GM12878 (cell line): ENCODE measurements at regions not wholly inside any gene's neighbourhood (a gene's known extent, or its start where the extent isn't known, plus 50 kb on each side); places are given as distances from the start of the nearest gene placed in this dataset.

Experiments
- ATAC-seq: fragments of 200-7000 bp; cut with Tn5 transposase; 3 replicates; pipeline ENCODE4 v1.9.1; 2020; ENCODE audit warnings: mild to moderate bottlenecking, moderate library complexity
- BruUV-seq: library from RNA; stranded (reverse); fragments of 400-500 nt; replicated peaks from 2 replicates; lab custom pipeline; 2021; lab: Mats Ljungman, UMichigan
- CTCF ChIA-PET: fragments of 300-600 bp; sonication (Branson Sonifier 250); formaldehyde crosslinking; extraction: SDS; loops from one replicate; lab custom pipeline; 2021; ENCODE audit warnings: inconsistent platforms; lab: Yijun Ruan, JAX
- POLR2A ChIA-PET: fragments of 350-600 bp; formaldehyde crosslinking; extraction: SDS; loops from one replicate; lab custom pipeline; 2021; ENCODE audit warnings: inconsistent platforms; lab: Charles Lee
- RAD21 ChIA-PET: fragments of 300-600 bp; sonication (Branson Sonifier 250); formaldehyde crosslinking; loops from one replicate; lab custom pipeline; 2023; ENCODE audit warnings: antibody characterized with exemption; ENCODE audit not compliant: unreplicated experiment; lab: Charles Lee
- SMC1A ChIA-PET: fragments of 300-600 bp; sonication (Branson Sonifier 250); formaldehyde crosslinking; loops from one replicate; lab custom pipeline; 2023; ENCODE audit not compliant: unreplicated experiment, uncharacterized antibody; lab: Charles Lee
- DNase-seq: peaks from one replicate; pipeline ENCODE4 v3.0.0-alpha.2; 2011; ENCODE audit warnings: low read depth, low spot score
- FAIRE-seq: peaks from 3 replicates; lab custom pipeline; 2011; peaks lifted over from hg19 to GRCh38; lab: Jason Lieb, UNC
- H2AFZ ChIP-seq: 2 replicates; pipeline ENCODE4 v1.6.0; 2011; ENCODE audit warnings: low read depth, low read length, control low read depth; ENCODE audit not compliant: control insufficient read depth
- H3K27ac ChIP-seq: 2 replicates; pipeline ENCODE4 v1.5.1; 2011; ENCODE audit warnings: control low read depth; ENCODE audit not compliant: control insufficient read depth, insufficient read depth
- H3K27me3 ChIP-seq, 2 experiments: replicated peaks in 1 of 2; 2 replicates each; pipeline versions ENCODE4 v1.6.0 to v1.6.1; 2011; ENCODE audit warnings: low read length in 1 of 2; ENCODE audit not compliant: control insufficient read depth in 2 of 2, insufficient read depth in 2 of 2
- H3K36me3 ChIP-seq, 2 experiments: 2 replicates each; pipeline ENCODE4 v1.5.1; 2011; ENCODE audit warnings: low read length in 1 of 2; ENCODE audit not compliant: control insufficient read depth in 2 of 2, insufficient read depth in 2 of 2
- H3K4me1 ChIP-seq: 2 replicates; pipeline ENCODE4 v1.6.1; 2011; ENCODE audit warnings: mild to moderate bottlenecking, low read length, moderate library complexity, mixed read lengths; ENCODE audit not compliant: control insufficient read depth, insufficient read depth
- H3K4me2 ChIP-seq: 2 replicates; pipeline ENCODE4 v1.6.0; 2011; ENCODE audit warnings: control low read depth; ENCODE audit not compliant: control insufficient read depth, insufficient read depth
- H3K4me3 ChIP-seq: fragments of 200-600 bp; sonication (generic); 2 replicates; pipeline ENCODE4 v1.5.1; 2016
- H3K79me2 ChIP-seq: 2 replicates; pipeline ENCODE4 v1.6.0; 2011; ENCODE audit warnings: low read length; ENCODE audit not compliant: control insufficient read depth, insufficient read depth
- H3K9ac ChIP-seq: 2 replicates; pipeline ENCODE4 v1.8.0; 2011; ENCODE audit warnings: low read length, control low read depth, mixed read lengths; ENCODE audit not compliant: control insufficient read depth, insufficient read depth
- H3K9me3 ChIP-seq: replicated peaks from 3 replicates; pipeline ENCODE4 v1.5.1; 2011; ENCODE audit warnings: mild to moderate bottlenecking, low read length; ENCODE audit not compliant: control insufficient read depth, insufficient read depth
- H4K20me1 ChIP-seq: 2 replicates; pipeline ENCODE4 v1.6.0; 2011; ENCODE audit not compliant: control insufficient read depth, insufficient read depth
- CHD4 ChIP-seq: fragments of 200-600 bp; sonication (generic); IDR thresholded peaks from 2 replicates; pipeline ENCODE4 v1.6.1; 2016; ENCODE audit warnings: mild to moderate bottlenecking
- DPF2 ChIP-seq: fragments of 450-650 bp; IDR thresholded peaks from 2 replicates; pipeline ENCODE4 v1.6.1; 2017; ENCODE audit warnings: mild to moderate bottlenecking
- FOXK2 ChIP-seq: fragments of 450-650 bp; IDR thresholded peaks from 2 replicates; pipeline ENCODE4 v1.6.1; 2017; ENCODE audit warnings: mild to moderate bottlenecking, moderate library complexity
- MEF2A ChIP-seq: IDR thresholded peaks from 2 replicates; pipeline ENCODE4 v1.6.1; 2011; ENCODE audit warnings: low read depth, mild to moderate bottlenecking, low read length, moderate library complexity; ENCODE audit not compliant: insufficient read depth
- SMAD5 ChIP-seq: IDR thresholded peaks from 2 replicates; pipeline ENCODE4 v1.6.1; 2016; ENCODE audit warnings: antibody characterized with exemption, low read depth
- TAF1 ChIP-seq: IDR thresholded peaks from 2 replicates; pipeline ENCODE4 v1.6.1; 2011; ENCODE audit warnings: mild to moderate bottlenecking, low read depth, low read length, borderline replicate concordance
- in situ Hi-C: fragments of 300-500 bp; cut with MboI; formaldehyde crosslinking; loops from 9 replicates; pipeline ENCODE4 v1.14.3; 2018; ENCODE audit warnings: mixed read lengths
- intact Hi-C: fragments of 100-400 bp; cut with micrococcal nuclease; formaldehyde crosslinking; loops from one replicate; pipeline ENCODE4 v1.14.2; 2022; ENCODE audit not compliant: unreplicated experiment
- TF ChIP-seq, protein P1 (sequence below): fragments of 450-650 bp; IDR thresholded peaks from 2 replicates; pipeline ENCODE4 v1.6.1; 2014; ENCODE audit warnings: mild to moderate bottlenecking
- TF ChIP-seq, protein P2 (sequence below): IDR thresholded peaks from 2 replicates; pipeline ENCODE4 v1.6.1; 2011; ENCODE audit warnings: mild to moderate bottlenecking, low read depth, low read length, moderate library complexity; ENCODE audit not compliant: insufficient replicate concordance
- TF ChIP-seq, protein P3 (sequence below): fragments of 450-650 bp; IDR thresholded peaks from 2 replicates; pipeline ENCODE4 v1.6.1; 2018; ENCODE audit warnings: borderline replicate concordance, mild to moderate bottlenecking; ENCODE audit not compliant: partially characterized antibody
- TF ChIP-seq, protein P4 (sequence below): fragments of 450-650 bp; formaldehyde crosslinking; IDR thresholded peaks from 2 replicates; pipeline ENCODE4 v1.5.0; 2022; ENCODE audit warnings: mild to moderate bottlenecking, missing genetic modification characterization

DNA sequence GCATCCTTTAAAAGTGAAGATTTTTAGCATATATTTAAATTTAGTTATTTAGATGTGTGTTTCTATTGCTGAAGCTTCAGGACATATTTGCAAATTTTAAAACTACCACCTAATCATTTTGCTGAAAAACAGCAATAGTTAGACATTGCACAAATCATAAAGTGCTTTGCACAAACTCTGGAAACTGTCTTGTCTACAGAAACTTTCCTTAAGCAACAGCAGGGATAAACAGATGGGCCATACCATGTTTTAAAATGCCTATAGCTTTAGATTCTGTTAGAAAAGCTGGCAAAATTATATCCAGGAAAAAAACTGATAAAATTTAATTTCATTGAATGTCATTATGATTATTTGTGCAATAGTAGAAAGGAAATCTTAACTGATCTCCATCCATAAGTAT, 1313.9 kb upstream of the ACVR2A start:
- ChIA-PET CTCF (no interaction called here), RAD21 (no interaction called here), SMC1A (interaction anchor here (1.0 kb wide), 2 partner anchors 11 to 17 kb away, joined by 3 to 4 read pairs; no protein-coding TSS in a partner anchor), POLR2A (no interaction called here)
- H3K36me3 ChIP-seq: no peaks in the 10 kb centered on the region
- intact Hi-C loops: no loop called here
- no peaks in the 10 kb centered on the region for H3K9me3 ChIP-seq
- in situ Hi-C loops: no loop called here
- H3K4me2 ChIP-seq: no peak overlapping the region
- no peaks in the 10 kb centered on the region for H3K27me3 ChIP-seq
- no peak for ATAC-seq
- H3K4me3 ChIP-seq: no peak overlapping the region
- H2AFZ ChIP-seq: no peak overlapping the region
- H3K9ac ChIP-seq: no peak overlapping the region
- no peak for DNase-seq
- BruUV-seq: no TSS peak
- no peaks in the 10 kb centered on the region for H3K4me1 ChIP-seq
- H3K27ac ChIP-seq: no peak overlapping the region
- TF ChIP-seq, protein P1, sequence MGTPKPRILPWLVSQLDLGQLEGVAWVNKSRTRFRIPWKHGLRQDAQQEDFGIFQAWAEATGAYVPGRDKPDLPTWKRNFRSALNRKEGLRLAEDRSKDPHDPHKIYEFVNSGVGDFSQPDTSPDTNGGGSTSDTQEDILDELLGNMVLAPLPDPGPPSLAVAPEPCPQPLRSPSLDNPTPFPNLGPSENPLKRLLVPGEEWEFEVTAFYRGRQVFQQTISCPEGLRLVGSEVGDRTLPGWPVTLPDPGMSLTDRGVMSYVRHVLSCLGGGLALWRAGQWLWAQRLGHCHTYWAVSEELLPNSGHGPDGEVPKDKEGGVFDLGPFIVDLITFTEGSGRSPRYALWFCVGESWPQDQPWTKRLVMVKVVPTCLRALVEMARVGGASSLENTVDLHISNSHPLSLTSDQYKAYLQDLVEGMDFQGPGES: no peak
- TF ChIP-seq DPF2: no peak
- no peak for TF ChIP-seq TAF1
- TF ChIP-seq, protein P2, sequence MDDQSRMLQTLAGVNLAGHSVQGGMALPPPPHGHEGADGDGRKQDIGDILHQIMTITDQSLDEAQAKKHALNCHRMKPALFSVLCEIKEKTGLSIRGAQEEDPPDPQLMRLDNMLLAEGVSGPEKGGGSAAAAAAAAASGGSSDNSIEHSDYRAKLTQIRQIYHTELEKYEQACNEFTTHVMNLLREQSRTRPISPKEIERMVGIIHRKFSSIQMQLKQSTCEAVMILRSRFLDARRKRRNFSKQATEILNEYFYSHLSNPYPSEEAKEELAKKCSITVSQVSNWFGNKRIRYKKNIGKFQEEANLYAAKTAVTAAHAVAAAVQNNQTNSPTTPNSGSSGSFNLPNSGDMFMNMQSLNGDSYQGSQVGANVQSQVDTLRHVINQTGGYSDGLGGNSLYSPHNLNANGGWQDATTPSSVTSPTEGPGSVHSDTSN: no peak
- TF ChIP-seq, protein P3, sequence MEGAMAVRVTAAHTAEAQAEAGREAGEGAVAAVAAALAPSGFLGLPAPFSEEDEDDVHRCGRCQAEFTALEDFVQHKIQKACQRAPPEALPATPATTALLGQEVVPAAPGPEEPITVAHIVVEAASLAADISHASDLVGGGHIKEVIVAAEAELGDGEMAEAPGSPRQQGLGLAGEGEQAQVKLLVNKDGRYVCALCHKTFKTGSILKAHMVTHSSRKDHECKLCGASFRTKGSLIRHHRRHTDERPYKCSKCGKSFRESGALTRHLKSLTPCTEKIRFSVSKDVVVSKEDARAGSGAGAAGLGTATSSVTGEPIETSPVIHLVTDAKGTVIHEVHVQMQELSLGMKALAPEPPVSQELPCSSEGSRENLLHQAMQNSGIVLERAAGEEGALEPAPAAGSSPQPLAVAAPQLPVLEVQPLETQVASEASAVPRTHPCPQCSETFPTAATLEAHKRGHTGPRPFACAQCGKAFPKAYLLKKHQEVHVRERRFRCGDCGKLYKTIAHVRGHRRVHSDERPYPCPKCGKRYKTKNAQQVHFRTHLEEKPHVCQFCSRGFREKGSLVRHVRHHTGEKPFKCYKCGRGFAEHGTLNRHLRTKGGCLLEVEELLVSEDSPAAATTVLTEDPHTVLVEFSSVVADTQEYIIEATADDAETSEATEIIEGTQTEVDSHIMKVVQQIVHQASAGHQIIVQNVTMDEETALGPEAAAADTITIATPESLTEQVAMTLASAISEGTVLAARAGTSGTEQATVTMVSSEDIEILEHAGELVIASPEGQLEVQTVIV: no peak
- no peak for TF ChIP-seq CHD4
- TF ChIP-seq FOXK2: no peak
- TF ChIP-seq, protein P4, sequence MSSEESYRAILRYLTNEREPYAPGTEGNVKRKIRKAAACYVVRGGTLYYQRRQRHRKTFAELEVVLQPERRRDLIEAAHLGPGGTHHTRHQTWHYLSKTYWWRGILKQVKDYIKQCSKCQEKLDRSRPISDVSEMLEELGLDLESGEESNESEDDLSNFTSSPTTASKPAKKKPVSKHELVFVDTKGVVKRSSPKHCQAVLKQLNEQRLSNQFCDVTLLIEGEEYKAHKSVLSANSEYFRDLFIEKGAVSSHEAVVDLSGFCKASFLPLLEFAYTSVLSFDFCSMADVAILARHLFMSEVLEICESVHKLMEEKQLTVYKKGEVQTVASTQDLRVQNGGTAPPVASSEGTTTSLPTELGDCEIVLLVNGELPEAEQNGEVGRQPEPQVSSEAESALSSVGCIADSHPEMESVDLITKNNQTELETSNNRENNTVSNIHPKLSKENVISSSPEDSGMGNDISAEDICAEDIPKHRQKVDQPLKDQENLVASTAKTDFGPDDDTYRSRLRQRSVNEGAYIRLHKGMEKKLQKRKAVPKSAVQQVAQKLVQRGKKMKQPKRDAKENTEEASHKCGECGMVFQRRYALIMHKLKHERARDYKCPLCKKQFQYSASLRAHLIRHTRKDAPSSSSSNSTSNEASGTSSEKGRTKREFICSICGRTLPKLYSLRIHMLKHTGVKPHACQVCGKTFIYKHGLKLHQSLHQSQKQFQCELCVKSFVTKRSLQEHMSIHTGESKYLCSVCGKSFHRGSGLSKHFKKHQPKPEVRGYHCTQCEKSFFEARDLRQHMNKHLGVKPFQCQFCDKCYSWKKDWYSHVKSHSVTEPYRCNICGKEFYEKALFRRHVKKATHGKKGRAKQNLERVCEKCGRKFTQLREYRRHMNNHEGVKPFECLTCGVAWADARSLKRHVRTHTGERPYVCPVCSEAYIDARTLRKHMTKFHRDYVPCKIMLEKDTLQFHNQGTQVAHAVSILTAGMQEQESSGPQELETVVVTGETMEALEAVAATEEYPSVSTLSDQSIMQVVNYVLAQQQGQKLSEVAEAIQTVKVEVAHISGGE (CRISPR knock-in tag): no peak
- no peak for TF ChIP-seq SMAD5
- TF ChIP-seq MEF2A: no peak
- no peak for FAIRE-seq
- no peaks in the 10 kb centered on the region for H4K20me1 ChIP-seq
- no peaks in the 10 kb centered on the region for H3K79me2 ChIP-seq
